ENCODE measurements at regions not wholly inside any gene's neighbourhood (a gene's known extent, or its start where the extent isn't known, plus 50 kb on each side); places are given as distances from the start of the nearest gene placed in this dataset.

DNA sequence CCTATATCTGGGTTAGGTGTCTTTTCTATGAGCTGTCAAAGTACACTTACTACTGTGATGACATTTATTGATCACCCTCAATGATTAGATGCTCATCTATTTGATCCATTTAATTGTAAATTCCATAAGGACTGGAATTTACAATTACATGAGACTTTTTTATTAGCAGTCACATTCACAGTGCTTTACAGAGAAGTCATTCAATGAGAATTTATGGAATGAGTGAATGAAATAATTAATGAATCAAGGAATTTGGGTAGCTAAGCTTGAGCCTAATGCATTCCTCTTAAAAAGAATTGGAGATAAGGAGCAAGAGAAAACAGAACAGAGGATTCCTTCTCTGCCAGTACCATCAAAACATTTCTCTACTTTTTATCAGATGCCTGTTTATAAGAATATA, 1437.5 kb upstream of the CDH8 start:
- no peak for TF ChIP-seq POLR2AphosphoS5 (IDR thresholded peaks at IDR 0.05; ENCODE audit: low read depth, low read length)
- no peak for TF ChIP-seq TAF1 (IDR thresholded peaks at IDR 0.05; ENCODE audit: borderline replicate concordance, insufficient read depth, low read length)

Measured in PFSK-1 (cell line).